Lung (tissue), 11 donors: ENCODE measurements at regions not wholly inside any gene's neighbourhood (a gene's known extent, or its start where the extent isn't known, plus 50 kb on each side); places are given as distances from the start of the nearest gene placed in this dataset.

ENCODE experiments used
- ATAC-seq: fragments of 200-7000 bp; cut with Tn5 transposase; one replicate; pipeline ENCODE4 v1.9.1; 2020; ENCODE audit warnings: moderate number of reproducible peaks; ENCODE audit not compliant: insufficient read depth, low FRiP score
- DNase-seq, 3 donors: peaks; one replicate each; pipeline ENCODE4 v3.0.0-alpha.2; 2013 to 2017
- H3K27ac ChIP-seq, 2 donors: one replicate each; pipeline ENCODE4 v1.5.1; 2013; ENCODE audit warnings: mild to moderate bottlenecking in 2 of 2, moderate library complexity in 2 of 2, control low read depth in 1 of 2, inconsistent platforms in 1 of 2, low read depth in 1 of 2, low read length in 1 of 2
- H3K27me3 ChIP-seq, 3 donors: one replicate each; pipeline ENCODE4 v1.5.1; 2013; ENCODE audit warnings: low read length in 2 of 3; ENCODE audit not compliant: control insufficient read depth in 3 of 3, insufficient read depth in 3 of 3
- H3K36me3 ChIP-seq, 4 donors: one replicate each; pipeline ENCODE4 v1.5.1; 2013; ENCODE audit warnings: low read length in 4 of 4, mild to moderate bottlenecking in 1 of 4, moderate library complexity in 1 of 4; ENCODE audit not compliant: control insufficient read depth in 4 of 4, insufficient read depth in 4 of 4
- H3K4me1 ChIP-seq, 5 donors: one replicate each; pipeline ENCODE4 v1.5.1; 2013; ENCODE audit warnings: low read length in 5 of 5, mild to moderate bottlenecking in 2 of 5, moderate library complexity in 1 of 5; ENCODE audit not compliant: control insufficient read depth in 5 of 5, insufficient read depth in 5 of 5
- H3K4me3 ChIP-seq: one replicate; pipeline ENCODE4 v1.5.1; 2013; ENCODE audit warnings: mild to moderate bottlenecking, control low read depth, moderate library complexity
- H3K9ac ChIP-seq, 2 donors: one replicate each; pipeline ENCODE4 v1.5.1; 2013; ENCODE audit warnings: low read length in 2 of 2, control low read depth in 1 of 2; ENCODE audit not compliant: insufficient read depth in 1 of 2
- H3K9me3 ChIP-seq, 4 donors: one replicate each; pipeline ENCODE4 v1.5.1; 2013; ENCODE audit warnings: low read length in 3 of 4, mild to moderate bottlenecking in 1 of 4, moderate library complexity in 1 of 4; ENCODE audit not compliant: control insufficient read depth in 4 of 4, insufficient read depth in 3 of 4
- whole genome bisulfite sequencing, 2 donors: extraction: QIAGEN DNeasy Blood & Tissue Kit; methylation state at CpG; one replicate each; pipeline ENCODE4 v1.1.7; 2013; 5-methylcytosine and 5-hydroxymethylcytosine counted together
- TF ChIP-seq, protein P1 (sequence below): IDR thresholded peaks from 2 replicates; pipeline ENCODE4 v1.5.1; 2012; ENCODE audit warnings: mild to moderate bottlenecking; ENCODE audit errors: control extremely low read depth, extremely low read depth
- donor health status: control.
- donor health status: control.
- donor health status: Bipolar disorder and iron deficiency.
- donor health status: healthy.
- donor health status: DM: yes; HTN: yes; CAD: no.

GRCh38 chr11:134543645-134544044, 131.6 kb upstream of the B3GAT1 start:
- H3K9ac ChIP-seq = no peak overlapping the region
- no peak for DNase-seq
- no peaks in the 10 kb centered on the region for H3K36me3 ChIP-seq
- H3K27ac ChIP-seq = no peak overlapping the region
- ATAC-seq = no peak
- H3K4me3 ChIP-seq = no peak overlapping the region
- TF ChIP-seq, protein P1, sequence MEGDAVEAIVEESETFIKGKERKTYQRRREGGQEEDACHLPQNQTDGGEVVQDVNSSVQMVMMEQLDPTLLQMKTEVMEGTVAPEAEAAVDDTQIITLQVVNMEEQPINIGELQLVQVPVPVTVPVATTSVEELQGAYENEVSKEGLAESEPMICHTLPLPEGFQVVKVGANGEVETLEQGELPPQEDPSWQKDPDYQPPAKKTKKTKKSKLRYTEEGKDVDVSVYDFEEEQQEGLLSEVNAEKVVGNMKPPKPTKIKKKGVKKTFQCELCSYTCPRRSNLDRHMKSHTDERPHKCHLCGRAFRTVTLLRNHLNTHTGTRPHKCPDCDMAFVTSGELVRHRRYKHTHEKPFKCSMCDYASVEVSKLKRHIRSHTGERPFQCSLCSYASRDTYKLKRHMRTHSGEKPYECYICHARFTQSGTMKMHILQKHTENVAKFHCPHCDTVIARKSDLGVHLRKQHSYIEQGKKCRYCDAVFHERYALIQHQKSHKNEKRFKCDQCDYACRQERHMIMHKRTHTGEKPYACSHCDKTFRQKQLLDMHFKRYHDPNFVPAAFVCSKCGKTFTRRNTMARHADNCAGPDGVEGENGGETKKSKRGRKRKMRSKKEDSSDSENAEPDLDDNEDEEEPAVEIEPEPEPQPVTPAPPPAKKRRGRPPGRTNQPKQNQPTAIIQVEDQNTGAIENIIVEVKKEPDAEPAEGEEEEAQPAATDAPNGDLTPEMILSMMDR = no peak
- 80 to 88% methylated on average over 4 of the region's 4 CpGs for WGBS, 2 donors
- peaks cover 0 to 2% (median 0%) of the 10 kb centered on the region in 5 donors for H3K4me1 ChIP-seq
- H3K27me3 ChIP-seq = no peaks in the 10 kb centered on the region
- H3K9me3 ChIP-seq = peaks cover 0 to 2% (median 0%) of the 10 kb centered on the region in 4 donors

GRCh38 chr11:134543241-134543640, 131.2 kb upstream of the B3GAT1 start:
- Histone ChIP-seq H3K36me3 (no peaks in the 10 kb centered on the region), H3K4me3 (no peak overlapping the region), H3K9ac (no peak overlapping the region), H3K9me3 (peaks cover 0 to 6% (median 0%) of the 10 kb centered on the region in 4 donors), H3K27me3 (no peaks in the 10 kb centered on the region), H3K4me1 (peaks cover 0 to 2% (median 0%) of the 10 kb centered on the region in 5 donors), H3K27ac (no peak overlapping the region)
- ATAC-seq (no peak), DNase-seq (no peak)
- 84 to 96% methylated on average over 4 of the region's 4 CpGs for WGBS, 2 donors
- TF ChIP-seq, protein P1 = no peak

DNA sequence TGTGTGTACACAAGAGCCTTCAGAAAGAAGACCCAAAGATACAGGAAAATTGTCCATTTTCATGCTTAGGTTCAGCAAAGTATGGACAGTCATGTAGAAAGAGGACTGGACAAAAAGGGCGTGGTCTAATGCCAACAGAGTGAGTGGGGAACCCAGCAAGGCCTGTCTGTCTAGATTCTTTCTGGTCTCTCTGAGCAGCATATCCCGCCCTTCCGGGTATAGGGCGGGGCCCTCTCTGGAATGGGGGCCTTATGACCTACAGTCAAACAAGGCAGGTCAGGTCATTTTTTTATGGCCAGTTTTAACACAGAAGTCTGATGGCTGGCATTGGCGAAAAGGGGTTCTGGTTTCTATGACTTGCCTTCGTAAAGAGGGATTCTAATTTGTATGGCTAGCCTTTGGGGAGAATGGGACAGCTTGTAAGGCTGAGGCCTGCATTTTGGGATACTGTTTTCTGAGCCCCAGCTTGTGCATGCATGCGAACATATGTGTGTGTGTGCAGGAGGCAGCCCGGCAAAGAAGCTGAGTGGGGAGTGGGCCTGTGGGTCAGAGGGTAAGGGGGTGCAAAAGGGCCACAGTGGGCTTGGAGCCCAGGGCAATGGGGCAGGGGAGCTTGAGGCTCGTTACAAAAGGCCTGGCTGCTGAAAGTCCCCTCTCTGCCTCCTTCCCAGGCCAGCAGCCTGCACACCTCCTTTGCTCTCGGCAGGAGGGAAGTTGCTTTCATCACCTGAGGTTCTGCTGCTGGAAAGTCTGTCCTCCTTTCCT, 130.5 kb upstream of the B3GAT1 start:
- H3K36me3 ChIP-seq = no peaks in the 10 kb centered on the region
- DNase-seq = no peak
- no peak overlapping the region for H3K4me3 ChIP-seq
- H3K27me3 ChIP-seq = no peaks in the 10 kb centered on the region
- ATAC-seq = no peak
- TF ChIP-seq, protein P1 = no peak
- 77 to 81% methylated on average over 10 of the region's 10 CpGs for WGBS, 2 donors
- H3K27ac ChIP-seq = no peak overlapping the region
- H3K9ac ChIP-seq = no peak overlapping the region
- peaks cover 0 to 10% (median 0%) of the 10 kb centered on the region in 4 donors for H3K9me3 ChIP-seq
- H3K4me1 ChIP-seq = peaks cover 0 to 2% (median 0%) of the 10 kb centered on the region in 5 donors
